ENCODE measurements at regions not wholly inside any gene's neighbourhood (a gene's known extent, or its start where the extent isn't known, plus 50 kb on each side); places are given as distances from the start of the nearest gene placed in this dataset.

- Histone ChIP-seq H3K27ac (ENCODE audit: extremely low read depth, low read depth, low read length) (no peak overlapping the region), H3K4me3 (no peak overlapping the region), H3K9me1 (ENCODE audit: control insufficient read depth, insufficient read depth, low read length) (no peaks in the 10 kb centered on the region), H2AFZ (ENCODE audit: low read depth, low read length) (no peak overlapping the region), H3K9ac (ENCODE audit: insufficient read depth in 1 of 2, low read depth in 2 of 2, low read length in 2 of 2) (no peak overlapping the region), H3K79me2 (ENCODE audit: control insufficient read depth, insufficient read depth, low read length) (no peaks in the 10 kb centered on the region), H3K4me2 (ENCODE audit: insufficient read depth, low read length) (no peak overlapping the region), H3K36me3 (ENCODE audit: control insufficient read depth, insufficient read depth, low read length) (no peaks in the 10 kb centered on the region), H4K20me1 (replicated peaks; ENCODE audit: control insufficient read depth, insufficient read depth, low read length) (no peaks in the 10 kb centered on the region; the same call in 1 of the 2 replicates), H3K4me1 (replicated peaks in 1 of 2; ENCODE audit: control insufficient read depth in 2 of 2, insufficient read depth in 2 of 2, low read length in 2 of 2) (no peaks in the 10 kb centered on the region), H3K9me3 (replicated peaks; ENCODE audit: control insufficient read depth, insufficient read depth, low read depth, low read length) (no peaks in the 10 kb centered on the region), H3K27me3 (ENCODE audit: control insufficient read depth in 2 of 2, insufficient read depth in 2 of 2, low read length in 2 of 2) (peaks cover 0 to 51% of the 10 kb centered on the region in 2 experiments; a peak in 3 of 5 replicates)
- 3% methylated on average over 4 of the region's 4 CpGs for WGBS (ENCODE audit: insufficient coverage, low coverage, missing lambda C conversion rate)
- intact Hi-C loops (cut with micrococcal nuclease) (no loop called here), in situ Hi-C loops (cut with MboI) (no loop called here)
- ATAC-seq: no peak
- no TSS peak for BruUV-seq (replicated peaks)
- ChIA-PET POLR2A (interaction anchor here (0.6 kb wide), 1 partner anchor 1527 kb away, joined by 3 read pairs; no protein-coding TSS in a partner anchor), CTCF (ENCODE audit: low intra/inter-chr PET ratio) (no interaction called here)
- FAIRE-seq: no peak
- no peak for DNase-seq (ENCODE audit: extremely low read depth in 1 of 4, low spot score in 3 of 4)
- TF ChIP-seq HLTF (IDR thresholded peaks at IDR 0.05) (no peak), HDAC1 (IDR thresholded peaks at IDR 0.05) (no peak), USF2 (CRISPR knock-in tag; IDR thresholded peaks at IDR 0.05) (no peak), ARID2 (IDR thresholded peaks at IDR 0.05) (no peak), ZNF347 (CRISPR knock-in tag; IDR thresholded peaks at IDR 0.05; ENCODE audit: low read depth) (no peak), BDP1 (IDR thresholded peaks at IDR 0.05; ENCODE audit: insufficient read depth, insufficient read length) (no peak), ZNF511 (CRISPR knock-in tag; IDR thresholded peaks at IDR 0.05) (no peak), PYGO2 (tag; IDR thresholded peaks at IDR 0.05) (no peak), PCBP1 (IDR thresholded peaks at IDR 0.05; ENCODE audit: low read depth, low read length, poor library complexity, severe bottlenecking) (no peak), FOSL1 (tag; conservative IDR thresholded peaks at IDR 0.05) (no peak), PRDM10 (IDR thresholded peaks at IDR 0.05; ENCODE audit: partially characterized antibody) (no peak), ETV5 (CRISPR knock-in tag; IDR thresholded peaks at IDR 0.05; ENCODE audit: low read depth) (no peak), HDAC2 (IDR thresholded peaks at IDR 0.05) (no peak), GABPB1 (CRISPR knock-in tag; IDR thresholded peaks at IDR 0.05) (no peak), DACH1 (IDR thresholded peaks at IDR 0.05; ENCODE audit: partially characterized antibody) (no peak), ZNF395 (CRISPR knock-in tag; IDR thresholded peaks at IDR 0.05) (no peak)
These were observed 261.5 kb downstream of the UACA start for GRCh38 chr15:70501849-70502248.
